ENCODE measurements at regions not wholly inside any gene's neighbourhood (a gene's known extent, or its start where the extent isn't known, plus 50 kb on each side); places are given as distances from the start of the nearest gene placed in this dataset.

- intact Hi-C loops (cut with micrococcal nuclease; ENCODE audit: unreplicated experiment) = no loop called here
- H3K4me3 ChIP-seq (ENCODE audit: low read depth, low read length, poor library complexity, severe bottlenecking) = no peak overlapping the region
- no peak for DNase-seq (ENCODE audit: low spot score)
- no peak for TF ChIP-seq CTCF (conservative IDR thresholded peaks at IDR 0.05; ENCODE audit: low read length)
- TF ChIP-seq EZH2phosphoT487 (IDR thresholded peaks at IDR 0.05; ENCODE audit: borderline replicate concordance, low read depth, low read length) = no peak
- no peaks in the 10 kb centered on the region for H4K20me1 ChIP-seq (ENCODE audit: insufficient read depth, low read length)
- no peak overlapping the region for H3K4me2 ChIP-seq (ENCODE audit: low read length)
- POLR2A ChIA-PET = no interaction called here
- H3K36me3 ChIP-seq (ENCODE audit: insufficient read depth, low read length) = no peaks in the 10 kb centered on the region
- BruUV-seq (replicated peaks) = no TSS peak
- no peaks in the 10 kb centered on the region for H3K9me3 ChIP-seq (ENCODE audit: low read length)
- H3K27ac ChIP-seq (ENCODE audit: low read depth, low read length, poor library complexity, severe bottlenecking) = no peak overlapping the region
- no peaks in the 10 kb centered on the region for H3K9me2 ChIP-seq (ENCODE audit: insufficient read depth, low read length)
- CTCF ChIA-PET (ENCODE audit: unreplicated experiment) = no interaction called here
- H3K4me1 ChIP-seq (ENCODE audit: insufficient read depth, low read length, poor library complexity, severe bottlenecking) = no peaks in the 10 kb centered on the region
- no peak overlapping the region for H2AFZ ChIP-seq (ENCODE audit: low read length)
- H3K79me2 ChIP-seq (ENCODE audit: insufficient read depth, low read depth, low read length) = no peaks in the 10 kb centered on the region
Measured at GRCh38 chrX:134183665-134184064, 53.3 kb upstream of the CCDC160 start.

- Histone ChIP-seq H3K9me3 (ENCODE audit: low read length) (no peaks in the 10 kb centered on the region), H4K20me1 (ENCODE audit: insufficient read depth, low read length) (no peaks in the 10 kb centered on the region), H3K4me1 (ENCODE audit: insufficient read depth, low read length, poor library complexity, severe bottlenecking) (no peaks in the 10 kb centered on the region), H3K4me2 (ENCODE audit: low read length) (no peak overlapping the region), H3K36me3 (ENCODE audit: insufficient read depth, low read length) (no peaks in the 10 kb centered on the region), H3K4me3 (ENCODE audit: low read depth, low read length, poor library complexity, severe bottlenecking) (no peak overlapping the region), H3K9me2 (ENCODE audit: insufficient read depth, low read length) (no peaks in the 10 kb centered on the region), H2AFZ (ENCODE audit: low read length) (no peak overlapping the region), H3K79me2 (ENCODE audit: insufficient read depth, low read depth, low read length) (no peaks in the 10 kb centered on the region), H3K27ac (ENCODE audit: low read depth, low read length, poor library complexity, severe bottlenecking) (no peak overlapping the region)
- CTCF ChIA-PET (ENCODE audit: unreplicated experiment) = no interaction called here
- intact Hi-C loops (cut with micrococcal nuclease; ENCODE audit: unreplicated experiment) = no loop called here
- DNase-seq (ENCODE audit: low spot score) = no peak
- no TSS peak for BruUV-seq (replicated peaks)
- TF ChIP-seq EZH2phosphoT487 (IDR thresholded peaks at IDR 0.05; ENCODE audit: borderline replicate concordance, low read depth, low read length) (no peak), CTCF (conservative IDR thresholded peaks at IDR 0.05; ENCODE audit: low read length) (no peak)
- POLR2A ChIA-PET = no interaction called here
Measured at GRCh38 chrX:134184936-134185335, 52.0 kb upstream of the CCDC160 start.

GRCh38 chrX:134186362-134187121 is 50.4 kb upstream of the CCDC160 start:
- intact Hi-C loops (cut with micrococcal nuclease; ENCODE audit: unreplicated experiment) = no loop called here
- no peak overlapping the region for H3K4me2 ChIP-seq (ENCODE audit: low read length)
- no peak overlapping the region for H3K27ac ChIP-seq (ENCODE audit: low read depth, low read length, poor library complexity, severe bottlenecking)
- CTCF ChIA-PET (ENCODE audit: unreplicated experiment) = no interaction called here
- TF ChIP-seq CTCF (conservative IDR thresholded peaks at IDR 0.05; ENCODE audit: low read length) = no peak
- no peak for TF ChIP-seq EZH2phosphoT487 (IDR thresholded peaks at IDR 0.05; ENCODE audit: borderline replicate concordance, low read depth, low read length)
- H3K4me1 ChIP-seq (ENCODE audit: insufficient read depth, low read length, poor library complexity, severe bottlenecking) = no peaks in the 10 kb centered on the region
- BruUV-seq (replicated peaks) = no TSS peak
- no peaks in the 10 kb centered on the region for H3K36me3 ChIP-seq (ENCODE audit: insufficient read depth, low read length)
- H3K4me3 ChIP-seq (ENCODE audit: low read depth, low read length, poor library complexity, severe bottlenecking) = no peak overlapping the region
- no peak overlapping the region for H2AFZ ChIP-seq (ENCODE audit: low read length)
- DNase-seq (ENCODE audit: low spot score) = no peak
- H3K9me3 ChIP-seq (ENCODE audit: low read length) = no peaks in the 10 kb centered on the region
- no peaks in the 10 kb centered on the region for H3K79me2 ChIP-seq (ENCODE audit: insufficient read depth, low read depth, low read length)
- H4K20me1 ChIP-seq (ENCODE audit: insufficient read depth, low read length) = no peaks in the 10 kb centered on the region
- POLR2A ChIA-PET = no interaction called here
- H3K9me2 ChIP-seq (ENCODE audit: insufficient read depth, low read length) = no peaks in the 10 kb centered on the region
